ENCODE measurements at regions not wholly inside any gene's neighbourhood (a gene's known extent, or its start where the extent isn't known, plus 50 kb on each side); places are given as distances from the start of the nearest gene placed in this dataset.

- ChIA-PET CTCF (no interaction called here), RAD21 (ENCODE audit: low non-redundant PET in 1 of 2, low total read pairs in 2 of 2, uncharacterized antibody in 2 of 2, unreplicated experiment in 2 of 2) (no interaction called here), POLR2A (no interaction called here)
- TF ChIP-seq ELF1 (IDR thresholded peaks at IDR 0.05; ENCODE audit: borderline replicate concordance, low read depth) = no peak
- no peak for TF ChIP-seq RAD21 (IDR thresholded peaks at IDR 0.05; ENCODE audit: low read depth)
- no peak for TF ChIP-seq POLR2AphosphoS5 (IDR thresholded peaks at IDR 0.05; ENCODE audit: low read depth, low read length)
- TF ChIP-seq, protein P1, sequence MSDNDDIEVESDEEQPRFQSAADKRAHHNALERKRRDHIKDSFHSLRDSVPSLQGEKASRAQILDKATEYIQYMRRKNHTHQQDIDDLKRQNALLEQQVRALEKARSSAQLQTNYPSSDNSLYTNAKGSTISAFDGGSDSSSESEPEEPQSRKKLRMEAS (IDR thresholded peaks at IDR 0.05) = no peak
- TF ChIP-seq, protein P2, sequence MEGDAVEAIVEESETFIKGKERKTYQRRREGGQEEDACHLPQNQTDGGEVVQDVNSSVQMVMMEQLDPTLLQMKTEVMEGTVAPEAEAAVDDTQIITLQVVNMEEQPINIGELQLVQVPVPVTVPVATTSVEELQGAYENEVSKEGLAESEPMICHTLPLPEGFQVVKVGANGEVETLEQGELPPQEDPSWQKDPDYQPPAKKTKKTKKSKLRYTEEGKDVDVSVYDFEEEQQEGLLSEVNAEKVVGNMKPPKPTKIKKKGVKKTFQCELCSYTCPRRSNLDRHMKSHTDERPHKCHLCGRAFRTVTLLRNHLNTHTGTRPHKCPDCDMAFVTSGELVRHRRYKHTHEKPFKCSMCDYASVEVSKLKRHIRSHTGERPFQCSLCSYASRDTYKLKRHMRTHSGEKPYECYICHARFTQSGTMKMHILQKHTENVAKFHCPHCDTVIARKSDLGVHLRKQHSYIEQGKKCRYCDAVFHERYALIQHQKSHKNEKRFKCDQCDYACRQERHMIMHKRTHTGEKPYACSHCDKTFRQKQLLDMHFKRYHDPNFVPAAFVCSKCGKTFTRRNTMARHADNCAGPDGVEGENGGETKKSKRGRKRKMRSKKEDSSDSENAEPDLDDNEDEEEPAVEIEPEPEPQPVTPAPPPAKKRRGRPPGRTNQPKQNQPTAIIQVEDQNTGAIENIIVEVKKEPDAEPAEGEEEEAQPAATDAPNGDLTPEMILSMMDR (IDR thresholded peaks at IDR 0.05 in 2 of 3, conservative IDR thresholded peaks at IDR 0.05 in 1 of 3; ENCODE audit: borderline replicate concordance in 1 of 3, insufficient read depth in 1 of 3, low read depth in 2 of 3, low read length in 2 of 3) = no peak
- TF ChIP-seq SRF (IDR thresholded peaks at IDR 0.05; ENCODE audit: low read depth) = no peak
- no peak for TF ChIP-seq REST (IDR thresholded peaks at IDR 0.05; ENCODE audit: low read depth)
- TF ChIP-seq SIN3A (IDR thresholded peaks at IDR 0.05; ENCODE audit: low read depth) = no peak
- Histone ChIP-seq H3K36me3 (ENCODE audit: control insufficient read depth in 1 of 2, insufficient read depth in 2 of 2, low read length in 2 of 2) (no peaks in the 10 kb centered on the region), H4K20me1 (ENCODE audit: insufficient read depth) (no peaks in the 10 kb centered on the region), H3K27ac (ENCODE audit: low read depth, low read length) (no peak overlapping the region), H3K4me3 (replicated peaks in 1 of 2; ENCODE audit: low read depth in 1 of 2, low read length in 2 of 2) (no peak overlapping the region), H3K9me3 (ENCODE audit: control insufficient read depth in 1 of 2, insufficient read depth in 1 of 2, low read depth in 1 of 2, low read length in 2 of 2) (no peaks in the 10 kb centered on the region), H3K79me2 (ENCODE audit: insufficient read depth, low read length) (no peaks in the 10 kb centered on the region), H2AFZ (ENCODE audit: low read depth, low read length, poor library complexity, severe bottlenecking) (no peak overlapping the region), H3K4me2 (ENCODE audit: low read length) (no peak overlapping the region), H3K27me3 (ENCODE audit: insufficient read depth, low read length) (peaks cover 18% of the 10 kb centered on the region; the same call in 1 of the 2 replicates), H3K9me2 (ENCODE audit: insufficient read depth) (no peaks in the 10 kb centered on the region; the same call in 1 of the 2 replicates), H3K4me1 (ENCODE audit: control insufficient read depth in 1 of 2, insufficient read depth in 2 of 2, low read length in 2 of 2) (no peaks in the 10 kb centered on the region), H3K9ac (ENCODE audit: low read length) (no peak overlapping the region)
- no TSS peak for BruUV-seq (replicated peaks)
- DNase-seq (ENCODE audit: low read depth, low spot score) = no peak
- no peak for ATAC-seq
- intact Hi-C loops (cut with micrococcal nuclease) = no loop called here
Measured at GRCh38 chr18:25876330-25876948, 214.0 kb downstream of the SS18 start.

Data from HCT116 (cell line).